GM12892 (cell line): ENCODE measurements at regions not wholly inside any gene's neighbourhood (a gene's known extent, or its start where the extent isn't known, plus 50 kb on each side); places are given as distances from the start of the nearest gene placed in this dataset.

Source experiments
- POLR2A ChIP-seq: IDR thresholded peaks from 2 replicates; pipeline ENCODE4 v1.6.1; 2011; ENCODE audit warnings: low read depth, low read length, control low read depth
- POLR2AphosphoS5 ChIP-seq: IDR thresholded peaks from 2 replicates; pipeline ENCODE4 v1.6.1; 2011; ENCODE audit warnings: low read depth, low read length, control low read depth
- TAF1 ChIP-seq: IDR thresholded peaks from 2 replicates; pipeline ENCODE4 v1.6.1; 2011; ENCODE audit warnings: low read depth, mild to moderate bottlenecking, control low read depth, low read length, borderline replicate concordance

DNA sequence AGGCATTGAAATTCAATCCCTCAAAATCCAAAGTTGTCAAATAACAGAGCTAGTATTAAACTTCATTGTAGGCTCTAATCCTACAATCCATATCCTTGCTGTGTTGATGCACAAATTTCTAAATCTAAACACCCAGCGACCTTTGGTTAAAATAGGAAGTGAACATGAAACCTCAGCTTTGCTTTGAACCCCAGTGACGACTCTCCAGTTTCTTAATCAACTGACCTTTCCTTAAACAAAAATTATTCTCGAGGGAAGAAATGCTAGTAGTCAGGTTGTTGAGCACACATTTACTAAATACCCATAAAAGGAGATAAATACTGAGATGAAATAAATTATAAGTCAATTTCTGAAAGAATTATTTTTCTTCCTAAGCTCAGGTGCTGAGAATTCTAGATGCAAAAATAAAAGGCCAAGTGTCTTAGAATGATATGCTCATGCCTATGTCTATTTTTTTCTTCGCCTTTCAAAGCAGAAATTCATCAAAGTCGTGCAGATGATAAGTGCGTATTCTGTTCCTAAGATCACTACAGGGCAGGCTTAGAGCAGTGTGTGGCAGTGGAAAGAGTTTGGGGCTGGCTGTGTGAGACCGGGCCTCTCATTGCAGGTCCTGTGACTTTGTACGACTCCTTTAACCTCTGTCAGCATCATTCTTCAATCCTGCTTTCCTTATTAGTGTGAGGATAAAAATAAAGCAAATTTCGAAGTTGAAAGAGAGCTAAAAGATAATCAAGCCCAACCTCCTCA is 208.7 kb downstream of the PRL start:
- TF ChIP-seq POLR2AphosphoS5 (no peak), TAF1 (no peak), POLR2A (no peak)
